HCT116 (cell line): ENCODE measurements at regions not wholly inside any gene's neighbourhood (a gene's known extent, or its start where the extent isn't known, plus 50 kb on each side); places are given as distances from the start of the nearest gene placed in this dataset.

Source experiments
- ATAC-seq: fragments of 200-7000 bp; cut with Tn5 transposase; 2 replicates; pipeline ENCODE4 v1.9.1; 2020; ENCODE audit warnings: mild to moderate bottlenecking, moderate library complexity
- BruUV-seq: library from RNA; stranded (reverse); fragments of 400-500 nt; replicated peaks from 2 replicates; lab custom pipeline; 2021; lab: Mats Ljungman, UMichigan
- CTCF ChIA-PET: fragments of 300-600 bp; sonication (Branson Sonifier 250); formaldehyde crosslinking; loops from one replicate; lab custom pipeline; 2021; ENCODE audit warnings: antibody characterized with exemption; lab: Charles Lee
- POLR2A ChIA-PET: fragments of 300-600, 350-600 bp; sonication (Branson Sonifier 250); formaldehyde crosslinking; loops from one replicate; lab custom pipeline; 2021; ENCODE audit warnings: antibody characterized with exemption; lab: Charles Lee
- RAD21 ChIA-PET, 2 experiments: fragments of 300-600 bp; sonication (Branson Sonifier 250); formaldehyde crosslinking; loops; one replicate each; lab custom pipeline; 2023; ENCODE audit warnings: low total read pairs in 2 of 2; ENCODE audit not compliant: uncharacterized antibody in 2 of 2, unreplicated experiment in 2 of 2, low non-redundant PET in 1 of 2; lab: Charles Lee
- DNase-seq: peaks from one replicate; pipeline ENCODE4 v3.0.0-alpha.2; 2010; ENCODE audit warnings: low read depth, low spot score
- H2AFZ ChIP-seq: fragments of 200-600 bp; shearing (Covaris generic), sonication (generic); 2 replicates; pipeline ENCODE4 v1.6.1; 2017; ENCODE audit warnings: low read depth, mixed run types, mixed read lengths, antibody characterized with exemption, low read length; ENCODE audit not compliant: poor library complexity, severe bottlenecking
- H3K27ac ChIP-seq: 2 replicates; pipeline ENCODE4 v1.5.1; 2012; ENCODE audit warnings: low read depth, low read length
- H3K27me3 ChIP-seq: fragments of 200-600 bp; sonication (generic); 2 replicates; pipeline ENCODE4 v1.6.1; 2016; ENCODE audit warnings: mixed run types, low read length, mixed read lengths; ENCODE audit not compliant: insufficient read depth
- H3K36me3 ChIP-seq, 2 experiments: fragments of 200-500 bp in 1 of 2; fragments of 200-600 bp in 1 of 2; sonication (Bioruptor generic) in 1 of 2; sonication (generic) in 1 of 2; 2 replicates each; pipeline versions ENCODE4 v1.5.1 to v1.6.1; 2014 to 2016; ENCODE audit warnings: low read length in 2 of 2, inconsistent platforms in 1 of 2, mixed read lengths in 1 of 2, mixed run types in 1 of 2; ENCODE audit not compliant: insufficient read depth in 2 of 2, control insufficient read depth in 1 of 2
- H3K4me1 ChIP-seq, 2 experiments: fragments of 200-600 bp in 1 of 2; sonication (generic) in 1 of 2; 2 replicates each; pipeline versions ENCODE4 v1.5.1 to v1.6.1; 2012 to 2017; ENCODE audit warnings: low read length in 2 of 2, inconsistent platforms in 1 of 2, mild to moderate bottlenecking in 1 of 2, mixed read lengths in 1 of 2, mixed run types in 1 of 2, moderate library complexity in 1 of 2; ENCODE audit not compliant: insufficient read depth in 2 of 2, control insufficient read depth in 1 of 2
- H3K4me2 ChIP-seq: fragments of 200-600 bp; sonication (generic); 2 replicates; pipeline ENCODE4 v1.6.1; 2017; ENCODE audit warnings: mixed run types, low read length, mixed read lengths
- H3K4me3 ChIP-seq, 2 experiments: fragments of 200-600 bp in 1 of 2; sonication (generic) in 1 of 2; replicated peaks in 1 of 2; 2 replicates each; pipeline ENCODE4 v1.5.1; 2011 to 2016; ENCODE audit warnings: low read length in 2 of 2, control low read depth in 1 of 2, low read depth in 1 of 2, mild to moderate bottlenecking in 1 of 2, mixed read lengths in 1 of 2, mixed run types in 1 of 2
- H3K79me2 ChIP-seq: fragments of 200-600 bp; sonication (generic); 2 replicates; pipeline ENCODE4 v1.6.1; 2017; ENCODE audit warnings: mild to moderate bottlenecking, mixed run types, low read length, moderate library complexity, mixed read lengths; ENCODE audit not compliant: insufficient read depth
- H3K9ac ChIP-seq: fragments of 200-600 bp; sonication (generic); 2 replicates; pipeline ENCODE4 v1.6.1; 2016; ENCODE audit warnings: low read length, mixed read lengths
- H3K9me2 ChIP-seq: fragments of 200-600 bp; sonication (generic), shearing (Covaris generic); 2 replicates; pipeline ENCODE4 v1.6.1; 2017; ENCODE audit warnings: mixed run types, mild to moderate bottlenecking, moderate library complexity; ENCODE audit not compliant: insufficient read depth
- H3K9me3 ChIP-seq, 2 experiments: fragments of 200-500 bp in 1 of 2; fragments of 200-600 bp in 1 of 2; sonication (Bioruptor generic) in 1 of 2; sonication (generic) in 1 of 2; 2 replicates each; pipeline ENCODE4 v1.6.1; 2014 to 2017; ENCODE audit warnings: low read length in 2 of 2, mixed read lengths in 2 of 2, inconsistent platforms in 1 of 2, low read depth in 1 of 2, mild to moderate bottlenecking in 1 of 2, mixed run types in 1 of 2, moderate library complexity in 1 of 2; ENCODE audit not compliant: control insufficient read depth in 1 of 2, insufficient read depth in 1 of 2
- H4K20me1 ChIP-seq: fragments of 200-600 bp; sonication (generic), shearing (Covaris generic); 2 replicates; pipeline ENCODE4 v1.6.1; 2017; ENCODE audit warnings: mixed run types, mild to moderate bottlenecking, moderate library complexity; ENCODE audit not compliant: insufficient read depth
- CBX3 ChIP-seq: IDR thresholded peaks from 2 replicates; pipeline ENCODE4 v1.6.1; 2012; ENCODE audit warnings: low read depth
- CEBPB ChIP-seq: IDR thresholded peaks from 2 replicates; pipeline ENCODE4 v1.6.1; 2012; ENCODE audit warnings: low read depth
- EGR1 ChIP-seq: IDR thresholded peaks from 2 replicates; pipeline ENCODE4 v1.6.1; 2012; ENCODE audit warnings: low read depth
- ELF1 ChIP-seq: IDR thresholded peaks from 2 replicates; pipeline ENCODE4 v1.6.1; 2012; ENCODE audit warnings: low read depth, borderline replicate concordance
- EZH2 ChIP-seq: fragments of 200-600 bp; sonication (generic); IDR thresholded peaks from 2 replicates; pipeline ENCODE4 v1.6.1; 2017; ENCODE audit warnings: antibody characterized with exemption, mixed run types
- EZH2phosphoT487 ChIP-seq: fragments of 200-600 bp; IDR thresholded peaks from 2 replicates; pipeline ENCODE4 v1.6.1; 2018; ENCODE audit warnings: antibody characterized with exemption, borderline replicate concordance
- FOSL1 ChIP-seq: IDR thresholded peaks from 2 replicates; pipeline ENCODE4 v1.6.1; 2012; ENCODE audit warnings: low read depth
- JUND ChIP-seq: IDR thresholded peaks from 2 replicates; pipeline ENCODE4 v1.6.1; 2012
- SIN3A ChIP-seq: IDR thresholded peaks from 2 replicates; pipeline ENCODE4 v1.6.1; 2012; ENCODE audit warnings: low read depth
- SRF ChIP-seq: IDR thresholded peaks from 2 replicates; pipeline ENCODE4 v1.6.1; 2012; ENCODE audit warnings: low read depth
- TCF7L2 ChIP-seq: IDR thresholded peaks from 2 replicates; pipeline ENCODE4 v1.7.0; 2011; ENCODE audit warnings: borderline replicate concordance, inconsistent platforms; ENCODE audit not compliant: insufficient read depth, insufficient read length; ENCODE audit errors: extremely low read depth
- YY1 ChIP-seq: IDR thresholded peaks from 2 replicates; pipeline ENCODE4 v1.6.1; 2011; ENCODE audit warnings: low read length, low read depth, moderate library complexity, mild to moderate bottlenecking; ENCODE audit not compliant: insufficient replicate concordance; ENCODE audit errors: extremely low read depth
- ZNF274 ChIP-seq: fragments of 200-500 bp; sonication (Bioruptor generic); IDR thresholded peaks from 2 replicates; pipeline ENCODE4 v1.6.1; 2014; ENCODE audit warnings: mild to moderate bottlenecking, low read depth, low read length, inconsistent platforms
- intact Hi-C: fragments of 100-400 bp; cut with micrococcal nuclease; formaldehyde crosslinking; loops from 2 replicates; pipeline ENCODE4 v1.10.0; 2022
- TF ChIP-seq, protein P1 (sequence below), 3 experiments: fragments of 200-600 bp in 1 of 3; sonication (generic) in 1 of 3; IDR thresholded peaks in 2 of 3; conservative IDR thresholded peaks in 1 of 3; 2 replicates each; pipeline ENCODE4 v1.5.1; 2012 to 2017; ENCODE audit warnings: low read depth in 2 of 3, low read length in 2 of 3, antibody characterized with exemption in 1 of 3, borderline replicate concordance in 1 of 3, control low read depth in 1 of 3, mild to moderate bottlenecking in 1 of 3, mixed read lengths in 1 of 3, mixed run types in 1 of 3, moderate library complexity in 1 of 3; ENCODE audit not compliant: insufficient read depth in 1 of 3
- TF ChIP-seq, protein P2 (sequence below): IDR thresholded peaks from 2 replicates; pipeline ENCODE4 v1.6.1; 2012
- TF ChIP-seq, protein P3 (sequence below): IDR thresholded peaks from 2 replicates; pipeline ENCODE4 v1.6.1; 2012

DNA sequence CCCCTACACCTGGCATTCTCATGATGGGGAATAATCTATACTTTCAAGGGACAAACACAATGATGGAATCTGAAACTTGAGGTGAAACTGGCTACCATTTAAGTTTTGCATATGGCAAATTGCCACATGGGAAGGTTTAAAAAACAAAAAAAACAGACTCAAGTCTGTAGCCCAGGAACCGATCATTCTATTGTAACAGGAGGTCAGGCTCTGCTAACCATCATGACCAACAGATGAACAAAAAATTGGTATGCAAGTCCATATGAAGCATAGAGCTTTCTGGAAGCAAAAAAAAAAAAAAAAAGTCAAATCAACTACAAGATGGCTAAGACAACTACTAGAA is 594.3 kb upstream of the DIPK2B start:
- no peak overlapping the region for H3K9ac ChIP-seq
- no TSS peak for BruUV-seq
- ChIA-PET RAD21 (no interaction called here), CTCF (no interaction called here), POLR2A (no interaction called here)
- no peak overlapping the region for H3K4me3 ChIP-seq
- no peak overlapping the region for H2AFZ ChIP-seq
- H3K9me2 ChIP-seq, result no peaks in the 10 kb centered on the region
- H3K27ac ChIP-seq, result peak overlapping the region; percentile 40; the same call in 1 of the 2 replicates
- ATAC-seq (no peak), DNase-seq (no peak)
- H3K9me3 ChIP-seq, result no peaks in the 10 kb centered on the region
- peak overlapping the region; percentile 25; the same call in 1 of the 2 replicates for H3K4me2 ChIP-seq
- H3K4me1 ChIP-seq, result peaks cover 62 to 98% of the 10 kb centered on the region in 2 experiments
- intact Hi-C loops, result no loop called here
- peaks cover 100% of the 10 kb centered on the region for H3K79me2 ChIP-seq
- H4K20me1 ChIP-seq, result peaks cover 14% of the 10 kb centered on the region; the same call in 1 of the 2 replicates
- no peak for TF ChIP-seq TCF7L2
- TF ChIP-seq, protein P1, sequence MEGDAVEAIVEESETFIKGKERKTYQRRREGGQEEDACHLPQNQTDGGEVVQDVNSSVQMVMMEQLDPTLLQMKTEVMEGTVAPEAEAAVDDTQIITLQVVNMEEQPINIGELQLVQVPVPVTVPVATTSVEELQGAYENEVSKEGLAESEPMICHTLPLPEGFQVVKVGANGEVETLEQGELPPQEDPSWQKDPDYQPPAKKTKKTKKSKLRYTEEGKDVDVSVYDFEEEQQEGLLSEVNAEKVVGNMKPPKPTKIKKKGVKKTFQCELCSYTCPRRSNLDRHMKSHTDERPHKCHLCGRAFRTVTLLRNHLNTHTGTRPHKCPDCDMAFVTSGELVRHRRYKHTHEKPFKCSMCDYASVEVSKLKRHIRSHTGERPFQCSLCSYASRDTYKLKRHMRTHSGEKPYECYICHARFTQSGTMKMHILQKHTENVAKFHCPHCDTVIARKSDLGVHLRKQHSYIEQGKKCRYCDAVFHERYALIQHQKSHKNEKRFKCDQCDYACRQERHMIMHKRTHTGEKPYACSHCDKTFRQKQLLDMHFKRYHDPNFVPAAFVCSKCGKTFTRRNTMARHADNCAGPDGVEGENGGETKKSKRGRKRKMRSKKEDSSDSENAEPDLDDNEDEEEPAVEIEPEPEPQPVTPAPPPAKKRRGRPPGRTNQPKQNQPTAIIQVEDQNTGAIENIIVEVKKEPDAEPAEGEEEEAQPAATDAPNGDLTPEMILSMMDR (IDR thresholded peaks at IDR 0.05 in 2 of 3, conservative IDR thresholded peaks at IDR 0.05 in 1 of 3; ENCODE audit: borderline replicate concordance in 1 of 3, insufficient read depth in 1 of 3, low read depth in 2 of 3, low read length in 2 of 3), result no peak
- no peak for TF ChIP-seq CBX3
- no peak for TF ChIP-seq EZH2phosphoT487
- TF ChIP-seq, all 23 proteins: peak for 0
- H3K36me3 ChIP-seq, result peaks cover 3 to 30% of the 10 kb centered on the region in 2 experiments
- H3K27me3 ChIP-seq, result no peaks in the 10 kb centered on the region

DNA sequence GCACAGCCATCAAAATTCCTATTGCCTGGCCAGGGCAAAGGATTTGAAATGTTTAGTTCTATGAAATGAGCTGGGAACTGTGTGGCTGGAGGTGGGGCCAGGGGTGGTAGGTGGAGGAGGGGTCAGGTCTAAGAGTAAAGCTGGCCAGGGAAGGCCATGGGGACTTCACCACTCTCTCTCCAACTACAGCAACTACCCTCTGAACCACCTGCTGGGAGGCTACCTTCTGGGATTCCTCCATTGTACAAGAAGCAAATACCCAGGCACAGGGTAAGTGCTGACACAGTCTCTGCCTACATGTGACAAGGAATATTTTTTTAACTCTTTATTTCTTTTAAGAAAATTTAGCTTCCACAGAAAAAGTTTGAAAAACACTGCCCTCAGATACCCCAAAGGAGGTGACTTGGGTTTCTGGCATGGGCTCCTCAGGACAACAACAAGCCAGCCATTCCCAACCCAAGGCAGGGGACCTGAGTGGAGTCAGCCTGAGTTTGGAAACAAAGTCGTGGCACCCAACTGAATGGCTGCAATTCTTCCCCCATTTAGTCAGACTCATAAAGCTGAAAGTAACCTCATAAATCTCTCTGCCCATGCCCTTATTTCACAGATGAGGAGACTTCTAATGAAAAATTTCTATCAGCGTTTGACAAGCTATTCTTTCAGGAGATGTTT is 593.8 kb upstream of the DIPK2B start:
- 0 out of 2 replicates have a peak, but pooled peaks have one; percentile 30 for ATAC-seq

More for the DNA sequence above, 593.8 kb upstream of the DIPK2B start:
- H2AFZ ChIP-seq, result no peak overlapping the region
- peak overlapping the region; percentile 40; the same call in 1 of the 2 replicates for H3K27ac ChIP-seq
- intact Hi-C loops, result no loop called here
- RAD21 ChIA-PET, result no interaction called here
- H3K79me2 ChIP-seq, result peaks cover 100% of the 10 kb centered on the region
- POLR2A ChIA-PET, result no interaction called here
- H3K4me1 ChIP-seq, result peaks cover 63 to 98% of the 10 kb centered on the region in 2 experiments
- no TSS peak for BruUV-seq
- peaks cover 14% of the 10 kb centered on the region; the same call in 1 of the 2 replicates for H4K20me1 ChIP-seq
- H3K27me3 ChIP-seq, result no peaks in the 10 kb centered on the region
- no peaks in the 10 kb centered on the region for H3K9me3 ChIP-seq
- no peak for DNase-seq
- H3K9ac ChIP-seq, result no peak overlapping the region
- peaks cover 3 to 30% of the 10 kb centered on the region in 2 experiments for H3K36me3 ChIP-seq
- peak overlapping the region; percentile 25; the same call in 1 of the 2 replicates for H3K4me2 ChIP-seq
- no peaks in the 10 kb centered on the region for H3K9me2 ChIP-seq
- CTCF ChIA-PET, result no interaction called here
- TF ChIP-seq ELF1, result no peak
- TF ChIP-seq CBX3, result no peak
- TF ChIP-seq, protein P2, sequence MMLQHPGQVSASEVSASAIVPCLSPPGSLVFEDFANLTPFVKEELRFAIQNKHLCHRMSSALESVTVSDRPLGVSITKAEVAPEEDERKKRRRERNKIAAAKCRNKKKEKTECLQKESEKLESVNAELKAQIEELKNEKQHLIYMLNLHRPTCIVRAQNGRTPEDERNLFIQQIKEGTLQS, result no peak
- TF ChIP-seq, protein P3, sequence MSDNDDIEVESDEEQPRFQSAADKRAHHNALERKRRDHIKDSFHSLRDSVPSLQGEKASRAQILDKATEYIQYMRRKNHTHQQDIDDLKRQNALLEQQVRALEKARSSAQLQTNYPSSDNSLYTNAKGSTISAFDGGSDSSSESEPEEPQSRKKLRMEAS, result no peak
- TF ChIP-seq YY1, result no peak
- no peak for TF ChIP-seq EZH2
- no peak for TF ChIP-seq EZH2phosphoT487
- TF ChIP-seq ZNF274, result no peak
- TF ChIP-seq SRF, result no peak
- no peak for TF ChIP-seq EGR1
- no peak for TF ChIP-seq JUND
- TF ChIP-seq CEBPB, result no peak
- no peak for TF ChIP-seq SIN3A
- no peak for TF ChIP-seq FOSL1
- no peak overlapping the region for H3K4me3 ChIP-seq
